Stimulated activated CD4-positive, alpha-beta T cell treated with anti-CD3 and anti-CD28 coated beads, Interleukin-4, amount 100 ng/mL, for 48 hours (primary cell): ENCODE measurements at regions not wholly inside any gene's neighbourhood (a gene's known extent, or its start where the extent isn't known, plus 50 kb on each side); places are given as distances from the start of the nearest gene placed in this dataset.

Experiments
- DNase-seq, 2 donors: peaks; one replicate each; pipeline ENCODE4 v3.0.0-alpha.2; 2020; ENCODE audit warnings: low read depth in 2 of 2

GRCh38 chr3:104553121-104553520 lies 813.6 kb upstream of the ALCAM start:
- DNase-seq: no peak

- DNase-seq: no peak
Measured at GRCh38 chr3:104554425-104554824, 812.3 kb upstream of the ALCAM start.

GRCh38 chr3:104555728-104556127 lies 811.0 kb upstream of the ALCAM start:
- DNase-seq: no peak

- DNase-seq: no peak
Measured at GRCh38 chr3:104556372-104557078, 810.2 kb upstream of the ALCAM start.

- DNase-seq: no peak
Measured at GRCh38 chr3:104561324-104561723, 805.4 kb upstream of the ALCAM start.

- DNase-seq: peak; percentile 47 to 63
Measured at GRCh38 chr3:104564045-104564643, 802.6 kb upstream of the ALCAM start.

GRCh38 chr3:104566054-104566453 lies 800.7 kb upstream of the ALCAM start:
- no peak for DNase-seq

- DNase-seq: no peak
Measured at GRCh38 chr3:104575634-104576033, 791.1 kb upstream of the ALCAM start.

- no peak for DNase-seq
Measured at GRCh38 chr3:104578558-104578957, 788.2 kb upstream of the ALCAM start.

GRCh38 chr3:104582092-104582491 lies 784.6 kb upstream of the ALCAM start:
- DNase-seq: no peak

- DNase-seq: no peak
Measured at GRCh38 chr3:104584682-104585081, 782.0 kb upstream of the ALCAM start.

GRCh38 chr3:104586344-104586743 lies 780.4 kb upstream of the ALCAM start:
- no peak for DNase-seq

- DNase-seq: no peak
Measured at GRCh38 chr3:104588442-104588841, 778.3 kb upstream of the ALCAM start.

GRCh38 chr3:104591776-104592175 lies 774.9 kb upstream of the ALCAM start:
- DNase-seq: no peak

GRCh38 chr3:104594491-104594890 lies 772.2 kb upstream of the ALCAM start:
- no peak for DNase-seq

- no peak for DNase-seq
Measured at GRCh38 chr3:104596054-104596453, 770.7 kb upstream of the ALCAM start.

GRCh38 chr3:104596551-104596950 lies 770.2 kb upstream of the ALCAM start:
- DNase-seq: no peak

- DNase-seq: no peak
Measured at GRCh38 chr3:104598848-104599511, 767.7 kb upstream of the ALCAM start.

GRCh38 chr3:104604326-104605010 lies 762.2 kb upstream of the ALCAM start:
- DNase-seq: no peak

- DNase-seq: no peak
Measured at GRCh38 chr3:104606812-104607211, 759.9 kb upstream of the ALCAM start.

GRCh38 chr3:104610730-104611652 lies 755.7 kb upstream of the ALCAM start:
- no peak for DNase-seq
